ENCODE measurements at regions not wholly inside any gene's neighbourhood (a gene's known extent, or its start where the extent isn't known, plus 50 kb on each side); places are given as distances from the start of the nearest gene placed in this dataset.
"Not testable (repeated sequence)": the region's sequence is repeated elsewhere in the genome, so short reads cannot be mapped to it uniquely, and the experiment has no call there.

GRCh38 chr7:116373229-116373628 lies 126.3 kb upstream of the CAV2 start:
- DNase-seq (ENCODE audit: low spot score): not testable (repeated sequence)

- DNase-seq (ENCODE audit: low spot score): no peak
Measured at GRCh38 chr7:116377721-116378120, 121.8 kb upstream of the CAV2 start.

DNA sequence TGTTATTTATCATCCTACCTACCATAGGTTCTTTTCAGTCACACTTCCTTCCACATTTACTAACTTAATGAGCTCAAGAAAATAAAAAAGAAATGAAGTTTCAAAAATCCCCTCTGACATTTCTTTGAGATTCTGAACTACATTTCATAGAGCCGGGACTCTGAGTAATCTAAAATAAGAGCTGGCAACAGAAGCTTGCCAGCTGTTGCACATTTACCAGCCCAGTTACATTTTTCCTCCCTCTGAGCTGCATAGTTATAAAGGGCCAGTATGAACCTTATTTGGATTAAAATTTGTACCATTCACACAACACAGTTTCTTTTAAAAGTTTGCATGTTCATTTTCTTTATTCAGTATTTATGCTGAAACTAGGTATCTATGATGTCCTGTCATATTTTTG lies 119.5 kb upstream of the CAV2 start:
- DNase-seq (ENCODE audit: low spot score): no peak

GRCh38 chr7:116382375-116382774 lies 117.2 kb upstream of the CAV2 start:
- no peak for DNase-seq (ENCODE audit: low spot score)

GRCh38 chr7:116384936-116385635 lies 114.5 kb upstream of the CAV2 start:
- no peak for DNase-seq (ENCODE audit: low spot score)

- no peak for DNase-seq (ENCODE audit: low spot score)
Measured at GRCh38 chr7:116386674-116387073, 112.9 kb upstream of the CAV2 start.

DNA sequence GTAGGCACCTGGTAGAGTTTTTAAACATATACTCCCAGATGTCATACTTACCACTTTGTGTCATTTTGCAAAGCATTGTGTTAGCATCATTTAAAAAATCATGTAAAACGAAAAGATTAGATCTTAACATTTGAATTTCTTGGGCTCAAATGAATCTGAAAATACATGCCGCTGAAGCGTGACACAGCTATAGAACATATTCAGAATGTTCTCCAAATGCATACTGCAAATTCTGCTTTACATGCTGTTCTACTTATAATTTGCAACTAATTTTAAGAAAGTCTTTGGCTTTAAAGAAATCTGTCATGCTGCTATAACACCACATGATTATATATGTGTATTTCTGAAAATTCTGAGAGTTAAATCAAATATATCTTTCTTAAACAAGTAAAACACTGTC lies 109.2 kb upstream of the CAV2 start:
- DNase-seq (ENCODE audit: low spot score): no peak

- no peak for DNase-seq (ENCODE audit: low spot score)
Measured at GRCh38 chr7:116392806-116393205, 106.7 kb upstream of the CAV2 start.

DNA sequence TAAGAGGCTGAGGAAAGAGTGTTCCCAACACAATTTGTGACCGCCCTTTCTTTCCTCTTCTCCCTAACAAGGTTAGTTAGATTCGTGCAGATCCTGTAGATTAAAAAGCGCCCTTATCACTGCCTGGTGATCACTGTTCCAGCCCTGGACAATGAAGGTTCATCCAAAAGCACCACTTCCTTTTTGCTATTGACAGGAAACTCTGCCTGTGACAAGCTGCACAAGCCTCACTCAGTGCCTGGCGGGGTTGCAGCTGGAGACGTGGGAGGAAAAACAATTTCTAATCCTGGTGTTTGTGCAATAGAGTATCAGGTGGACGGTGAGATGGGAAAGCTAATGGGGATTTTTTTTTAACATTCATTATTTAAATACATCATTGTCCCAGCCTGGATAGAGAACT lies 105.9 kb upstream of the CAV2 start:
- DNase-seq (ENCODE audit: low spot score): peak; percentile 8

DNA sequence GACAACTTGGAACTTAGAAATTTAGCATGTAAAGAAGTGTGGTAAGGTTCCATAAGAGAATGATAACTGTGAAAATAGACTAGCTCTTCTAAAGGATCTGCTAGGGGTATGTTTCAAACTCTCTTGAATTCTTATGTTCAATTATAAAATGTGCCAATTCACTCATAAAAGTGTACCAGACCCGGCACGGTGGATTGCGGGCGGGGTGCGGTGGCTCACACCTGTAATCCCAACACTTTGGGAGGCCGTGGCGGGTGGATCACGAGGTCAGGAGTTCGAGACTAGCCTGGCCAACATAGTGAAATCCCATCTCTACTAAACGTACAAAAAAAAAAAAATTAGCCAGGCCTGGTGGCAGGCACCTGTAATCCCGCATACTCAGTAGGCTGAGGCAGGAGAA lies 105.4 kb upstream of the CAV2 start:
- no peak for DNase-seq (ENCODE audit: low spot score)

- DNase-seq (ENCODE audit: low spot score): no peak
Measured at GRCh38 chr7:116395141-116395791, 104.3 kb upstream of the CAV2 start.

- DNase-seq (ENCODE audit: low spot score): no peak
Measured at GRCh38 chr7:116398672-116399071, 100.9 kb upstream of the CAV2 start.

- DNase-seq (ENCODE audit: low spot score): no peak
Measured at GRCh38 chr7:116399819-116400218, 99.7 kb upstream of the CAV2 start.

GRCh38 chr7:116400522-116400921 lies 99.0 kb upstream of the CAV2 start:
- no peak for DNase-seq (ENCODE audit: low spot score)

GRCh38 chr7:116401711-116402110 lies 97.8 kb upstream of the CAV2 start:
- no peak for DNase-seq (ENCODE audit: low spot score)

GRCh38 chr7:116403265-116403664 lies 96.3 kb upstream of the CAV2 start:
- no peak for DNase-seq (ENCODE audit: low spot score)

DNA sequence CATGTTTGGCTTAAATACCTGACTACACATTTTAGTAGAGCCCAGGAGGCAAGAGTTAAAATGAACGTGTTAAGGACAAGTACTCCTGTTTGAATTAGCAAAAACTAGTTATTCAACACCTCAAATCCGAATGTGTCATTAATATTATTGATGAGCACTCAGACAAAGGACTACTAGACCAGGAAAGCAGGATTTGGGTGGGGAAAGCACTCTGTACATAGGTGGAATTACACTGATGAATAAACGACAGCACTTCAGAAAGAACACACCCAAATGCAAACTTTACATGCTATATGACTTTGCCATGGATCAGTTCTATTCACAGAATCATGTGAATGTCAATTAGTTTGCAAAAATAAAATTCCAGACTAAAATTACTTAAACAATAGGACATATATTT lies 95.1 kb upstream of the CAV2 start:
- DNase-seq (ENCODE audit: low spot score): no peak

- DNase-seq (ENCODE audit: low spot score): no peak
Measured at GRCh38 chr7:116405810-116406209, 93.7 kb upstream of the CAV2 start.

GRCh38 chr7:116407165-116407564 lies 92.4 kb upstream of the CAV2 start:
- DNase-seq (ENCODE audit: low spot score): no peak

GRCh38 chr7:116408166-116408565 lies 91.4 kb upstream of the CAV2 start:
- no peak for DNase-seq (ENCODE audit: low spot score)

- DNase-seq (ENCODE audit: low spot score): not testable (repeated sequence)
Measured at GRCh38 chr7:116408831-116409453, 90.6 kb upstream of the CAV2 start.

DNA sequence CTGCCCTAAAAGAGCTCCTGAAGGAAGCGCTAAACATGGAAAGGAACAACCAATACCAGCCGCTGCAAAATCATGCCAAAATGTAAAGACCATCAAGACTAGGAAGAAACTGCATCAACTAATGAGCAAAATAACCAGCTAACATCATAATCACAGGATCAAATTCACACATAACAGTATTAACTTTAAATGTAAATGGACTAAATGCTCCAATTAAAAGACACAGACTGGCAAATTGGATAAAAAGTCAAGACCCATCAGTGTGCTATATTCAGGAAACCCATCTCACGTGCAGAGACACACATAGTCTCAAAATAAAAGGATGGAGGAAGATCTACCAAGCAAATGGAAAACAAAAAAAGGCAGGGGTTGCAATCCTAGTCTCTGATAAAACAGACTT lies 88.8 kb upstream of the CAV2 start:
- not testable (repeated sequence) for DNase-seq (ENCODE audit: low spot score)

- DNase-seq (ENCODE audit: low spot score): peak; percentile 54
Measured at GRCh38 chr7:116417593-116418345, 81.8 kb upstream of the CAV2 start.
